ENCODE measurements at regions not wholly inside any gene's neighbourhood (a gene's known extent, or its start where the extent isn't known, plus 50 kb on each side); places are given as distances from the start of the nearest gene placed in this dataset.

DNA sequence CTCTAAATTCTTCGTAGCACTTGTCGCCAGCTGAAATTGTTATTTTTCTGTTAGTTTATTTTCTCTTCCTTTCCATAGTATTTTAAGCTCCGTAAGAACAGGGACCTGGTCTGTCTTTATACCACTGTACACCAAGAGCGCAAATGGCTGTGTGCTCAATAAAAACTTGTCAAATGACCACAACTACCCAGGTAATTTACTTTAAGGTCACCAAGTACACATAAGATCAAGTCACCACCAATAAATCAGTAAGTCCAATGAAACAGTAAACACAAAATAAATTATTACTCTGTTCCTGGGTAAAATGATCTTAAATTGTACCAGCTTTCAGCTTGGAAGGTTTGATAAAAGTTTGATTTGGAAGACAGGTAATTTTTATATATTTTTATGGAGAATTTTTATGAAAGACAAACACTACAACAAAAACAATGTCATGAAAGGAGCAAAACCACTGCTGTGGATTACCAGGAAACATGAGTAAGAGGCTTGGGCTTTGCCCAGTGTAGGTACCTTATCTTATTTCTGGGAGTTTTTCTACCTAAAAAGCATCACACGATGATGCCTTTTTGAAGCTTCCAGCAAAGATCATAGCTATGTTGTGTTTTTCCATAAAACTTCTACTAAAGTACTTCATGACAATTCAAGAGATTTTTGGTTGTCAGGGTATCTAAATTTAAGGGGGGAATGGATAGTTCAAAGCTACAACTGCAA lies 406.8 kb downstream of the SHQ1 start:
- peaks cover 20% of the 10 kb centered on the region for H3K36me3 Mint-ChIP-seq (ENCODE audit: low read depth)
- Histone ChIP-seq H3K4me2 (0 out of 2 replicates have a peak overlapping the region, but pooled peaks have one; percentile 14), H3F3A (replicated peaks; ENCODE audit: low read depth) (no peaks in the 10 kb centered on the region), H3K4me1 (ENCODE audit: insufficient read depth) (peaks cover 59% of the 10 kb centered on the region), H3K9me2 (ENCODE audit: insufficient read depth) (no peaks in the 10 kb centered on the region), H4K20me1 (replicated peaks; ENCODE audit: insufficient read depth) (peaks cover 93% of the 10 kb centered on the region), H3K36me3 (ENCODE audit: insufficient read depth) (no peaks in the 10 kb centered on the region), H3K79me2 (replicated peaks; ENCODE audit: insufficient read depth) (peaks cover 100% of the 10 kb centered on the region), H3K27ac (ENCODE audit: low read depth) (peak overlapping the region; percentile 51; the same call in 1 of the 2 replicates), H3K27me3 (ENCODE audit: insufficient read depth) (no peaks in the 10 kb centered on the region), H2AFZ (no peak overlapping the region), H3K4me3 (no peak overlapping the region)
- H3K4me1 Mint-ChIP-seq = peaks cover 62% of the 10 kb centered on the region
- no peaks in the 10 kb centered on the region for H3K9me3 Mint-ChIP-seq
- TF ChIP-seq NANOG (IDR thresholded peaks at IDR 0.05; ENCODE audit: borderline replicate concordance) (no peak), POLR2AphosphoS5 (IDR thresholded peaks at IDR 0.05; ENCODE audit: low read depth) (no peak), ZNF114 (CRISPR knock-in tag; IDR thresholded peaks at IDR 0.05) (no peak), STAT1 (IDR thresholded peaks at IDR 0.05; ENCODE audit: unreplicated experiment) (no peak), EZH2phosphoT487 (IDR thresholded peaks at IDR 0.05; ENCODE audit: unreplicated experiment) (no peak), CREB1 (CRISPR knock-in tag; IDR thresholded peaks at IDR 0.05; ENCODE audit: low read depth) (no peak), ZNF331 (CRISPR knock-in tag; IDR thresholded peaks at IDR 0.05; ENCODE audit: low read depth) (no peak), JUNB (IDR thresholded peaks at IDR 0.05; ENCODE audit: unreplicated experiment) (no peak), EZH2 (IDR thresholded peaks at IDR 0.05; ENCODE audit: low read depth, unreplicated experiment) (no peak)
- TF ChIP-seq, protein P1, sequence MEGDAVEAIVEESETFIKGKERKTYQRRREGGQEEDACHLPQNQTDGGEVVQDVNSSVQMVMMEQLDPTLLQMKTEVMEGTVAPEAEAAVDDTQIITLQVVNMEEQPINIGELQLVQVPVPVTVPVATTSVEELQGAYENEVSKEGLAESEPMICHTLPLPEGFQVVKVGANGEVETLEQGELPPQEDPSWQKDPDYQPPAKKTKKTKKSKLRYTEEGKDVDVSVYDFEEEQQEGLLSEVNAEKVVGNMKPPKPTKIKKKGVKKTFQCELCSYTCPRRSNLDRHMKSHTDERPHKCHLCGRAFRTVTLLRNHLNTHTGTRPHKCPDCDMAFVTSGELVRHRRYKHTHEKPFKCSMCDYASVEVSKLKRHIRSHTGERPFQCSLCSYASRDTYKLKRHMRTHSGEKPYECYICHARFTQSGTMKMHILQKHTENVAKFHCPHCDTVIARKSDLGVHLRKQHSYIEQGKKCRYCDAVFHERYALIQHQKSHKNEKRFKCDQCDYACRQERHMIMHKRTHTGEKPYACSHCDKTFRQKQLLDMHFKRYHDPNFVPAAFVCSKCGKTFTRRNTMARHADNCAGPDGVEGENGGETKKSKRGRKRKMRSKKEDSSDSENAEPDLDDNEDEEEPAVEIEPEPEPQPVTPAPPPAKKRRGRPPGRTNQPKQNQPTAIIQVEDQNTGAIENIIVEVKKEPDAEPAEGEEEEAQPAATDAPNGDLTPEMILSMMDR (conservative IDR thresholded peaks at IDR 0.05; ENCODE audit: low read depth in 2 of 2) = no peak
- TF ChIP-seq, protein P2, sequence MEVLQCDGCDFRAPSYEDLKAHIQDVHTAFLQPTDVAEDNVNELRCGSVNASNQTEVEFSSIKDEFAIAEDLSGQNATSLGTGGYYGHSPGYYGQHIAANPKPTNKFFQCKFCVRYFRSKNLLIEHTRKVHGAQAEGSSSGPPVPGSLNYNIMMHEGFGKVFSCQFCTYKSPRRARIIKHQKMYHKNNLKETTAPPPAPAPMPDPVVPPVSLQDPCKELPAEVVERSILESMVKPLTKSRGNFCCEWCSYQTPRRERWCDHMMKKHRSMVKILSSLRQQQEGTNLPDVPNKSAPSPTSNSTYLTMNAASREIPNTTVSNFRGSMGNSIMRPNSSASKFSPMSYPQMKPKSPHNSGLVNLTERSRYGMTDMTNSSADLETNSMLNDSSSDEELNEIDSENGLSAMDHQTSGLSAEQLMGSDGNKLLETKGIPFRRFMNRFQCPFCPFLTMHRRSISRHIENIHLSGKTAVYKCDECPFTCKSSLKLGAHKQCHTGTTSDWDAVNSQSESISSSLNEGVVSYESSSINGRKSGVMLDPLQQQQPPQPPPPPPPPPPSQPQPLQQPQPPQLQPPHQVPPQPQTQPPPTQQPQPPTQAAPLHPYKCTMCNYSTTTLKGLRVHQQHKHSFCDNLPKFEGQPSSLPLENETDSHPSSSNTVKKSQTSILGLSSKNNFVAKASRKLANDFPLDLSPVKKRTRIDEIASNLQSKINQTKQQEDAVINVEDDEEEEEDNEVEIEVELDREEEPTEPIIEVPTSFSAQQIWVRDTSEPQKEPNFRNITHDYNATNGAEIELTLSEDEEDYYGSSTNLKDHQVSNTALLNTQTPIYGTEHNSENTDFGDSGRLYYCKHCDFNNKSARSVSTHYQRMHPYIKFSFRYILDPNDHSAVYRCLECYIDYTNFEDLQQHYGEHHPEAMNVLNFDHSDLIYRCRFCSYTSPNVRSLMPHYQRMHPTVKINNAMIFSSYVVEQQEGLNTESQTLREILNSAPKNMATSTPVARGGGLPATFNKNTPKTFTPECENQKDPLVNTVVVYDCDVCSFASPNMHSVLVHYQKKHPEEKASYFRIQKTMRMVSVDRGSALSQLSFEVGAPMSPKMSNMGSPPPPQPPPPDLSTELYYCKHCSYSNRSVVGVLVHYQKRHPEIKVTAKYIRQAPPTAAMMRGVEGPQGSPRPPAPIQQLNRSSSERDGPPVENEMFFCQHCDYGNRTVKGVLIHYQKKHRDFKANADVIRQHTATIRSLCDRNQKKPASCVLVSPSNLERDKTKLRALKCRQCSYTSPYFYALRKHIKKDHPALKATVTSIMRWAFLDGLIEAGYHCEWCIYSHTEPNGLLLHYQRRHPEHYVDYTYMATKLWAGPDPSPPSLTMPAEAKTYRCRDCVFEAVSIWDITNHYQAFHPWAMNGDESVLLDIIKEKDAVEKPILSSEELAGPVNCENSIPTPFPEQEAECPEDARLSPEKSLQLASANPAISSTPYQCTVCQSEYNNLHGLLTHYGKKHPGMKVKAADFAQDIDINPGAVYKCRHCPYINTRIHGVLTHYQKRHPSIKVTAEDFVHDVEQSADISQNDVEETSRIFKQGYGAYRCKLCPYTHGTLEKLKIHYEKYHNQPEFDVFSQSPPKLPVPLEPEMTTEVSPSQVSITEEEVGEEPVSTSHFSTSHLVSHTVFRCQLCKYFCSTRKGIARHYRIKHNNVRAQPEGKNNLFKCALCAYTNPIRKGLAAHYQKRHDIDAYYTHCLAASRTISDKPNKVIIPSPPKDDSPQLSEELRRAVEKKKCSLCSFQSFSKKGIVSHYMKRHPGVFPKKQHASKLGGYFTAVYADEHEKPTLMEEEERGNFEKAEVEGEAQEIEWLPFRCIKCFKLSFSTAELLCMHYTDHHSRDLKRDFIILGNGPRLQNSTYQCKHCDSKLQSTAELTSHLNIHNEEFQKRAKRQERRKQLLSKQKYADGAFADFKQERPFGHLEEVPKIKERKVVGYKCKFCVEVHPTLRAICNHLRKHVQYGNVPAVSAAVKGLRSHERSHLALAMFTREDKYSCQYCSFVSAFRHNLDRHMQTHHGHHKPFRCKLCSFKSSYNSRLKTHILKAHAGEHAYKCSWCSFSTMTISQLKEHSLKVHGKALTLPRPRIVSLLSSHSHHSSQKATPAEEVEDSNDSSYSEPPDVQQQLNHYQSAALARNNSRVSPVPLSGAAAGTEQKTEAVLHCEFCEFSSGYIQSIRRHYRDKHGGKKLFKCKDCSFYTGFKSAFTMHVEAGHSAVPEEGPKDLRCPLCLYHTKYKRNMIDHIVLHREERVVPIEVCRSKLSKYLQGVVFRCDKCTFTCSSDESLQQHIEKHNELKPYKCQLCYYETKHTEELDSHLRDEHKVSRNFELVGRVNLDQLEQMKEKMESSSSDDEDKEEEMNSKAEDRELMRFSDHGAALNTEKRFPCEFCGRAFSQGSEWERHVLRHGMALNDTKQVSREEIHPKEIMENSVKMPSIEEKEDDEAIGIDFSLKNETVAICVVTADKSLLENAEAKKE (CRISPR knock-in tag; IDR thresholded peaks at IDR 0.05) = no peak
- TF ChIP-seq, protein P3, sequence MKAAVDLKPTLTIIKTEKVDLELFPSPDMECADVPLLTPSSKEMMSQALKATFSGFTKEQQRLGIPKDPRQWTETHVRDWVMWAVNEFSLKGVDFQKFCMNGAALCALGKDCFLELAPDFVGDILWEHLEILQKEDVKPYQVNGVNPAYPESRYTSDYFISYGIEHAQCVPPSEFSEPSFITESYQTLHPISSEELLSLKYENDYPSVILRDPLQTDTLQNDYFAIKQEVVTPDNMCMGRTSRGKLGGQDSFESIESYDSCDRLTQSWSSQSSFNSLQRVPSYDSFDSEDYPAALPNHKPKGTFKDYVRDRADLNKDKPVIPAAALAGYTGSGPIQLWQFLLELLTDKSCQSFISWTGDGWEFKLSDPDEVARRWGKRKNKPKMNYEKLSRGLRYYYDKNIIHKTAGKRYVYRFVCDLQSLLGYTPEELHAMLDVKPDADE (IDR thresholded peaks at IDR 0.05) = no peak
- TF ChIP-seq, protein P4, sequence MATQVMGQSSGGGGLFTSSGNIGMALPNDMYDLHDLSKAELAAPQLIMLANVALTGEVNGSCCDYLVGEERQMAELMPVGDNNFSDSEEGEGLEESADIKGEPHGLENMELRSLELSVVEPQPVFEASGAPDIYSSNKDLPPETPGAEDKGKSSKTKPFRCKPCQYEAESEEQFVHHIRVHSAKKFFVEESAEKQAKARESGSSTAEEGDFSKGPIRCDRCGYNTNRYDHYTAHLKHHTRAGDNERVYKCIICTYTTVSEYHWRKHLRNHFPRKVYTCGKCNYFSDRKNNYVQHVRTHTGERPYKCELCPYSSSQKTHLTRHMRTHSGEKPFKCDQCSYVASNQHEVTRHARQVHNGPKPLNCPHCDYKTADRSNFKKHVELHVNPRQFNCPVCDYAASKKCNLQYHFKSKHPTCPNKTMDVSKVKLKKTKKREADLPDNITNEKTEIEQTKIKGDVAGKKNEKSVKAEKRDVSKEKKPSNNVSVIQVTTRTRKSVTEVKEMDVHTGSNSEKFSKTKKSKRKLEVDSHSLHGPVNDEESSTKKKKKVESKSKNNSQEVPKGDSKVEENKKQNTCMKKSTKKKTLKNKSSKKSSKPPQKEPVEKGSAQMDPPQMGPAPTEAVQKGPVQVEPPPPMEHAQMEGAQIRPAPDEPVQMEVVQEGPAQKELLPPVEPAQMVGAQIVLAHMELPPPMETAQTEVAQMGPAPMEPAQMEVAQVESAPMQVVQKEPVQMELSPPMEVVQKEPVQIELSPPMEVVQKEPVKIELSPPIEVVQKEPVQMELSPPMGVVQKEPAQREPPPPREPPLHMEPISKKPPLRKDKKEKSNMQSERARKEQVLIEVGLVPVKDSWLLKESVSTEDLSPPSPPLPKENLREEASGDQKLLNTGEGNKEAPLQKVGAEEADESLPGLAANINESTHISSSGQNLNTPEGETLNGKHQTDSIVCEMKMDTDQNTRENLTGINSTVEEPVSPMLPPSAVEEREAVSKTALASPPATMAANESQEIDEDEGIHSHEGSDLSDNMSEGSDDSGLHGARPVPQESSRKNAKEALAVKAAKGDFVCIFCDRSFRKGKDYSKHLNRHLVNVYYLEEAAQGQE (IDR thresholded peaks at IDR 0.05; ENCODE audit: unreplicated experiment) = no peak
- peaks cover under 1% of the 10 kb centered on the region for H3K27me3 Mint-ChIP-seq (ENCODE audit: insufficient read depth, low read depth, poor library complexity)
- no peak overlapping the region for H3K4me3 Mint-ChIP-seq
- DNase-seq (ENCODE audit: low spot score) = no peak
- ATAC-seq = no peak
- H3K27ac Mint-ChIP-seq = no peak overlapping the region
